NCI-H2171 treated with DMSO at 0.1 percent for 48 hours (cell line): ENCODE measurements at regions not wholly inside any gene's neighbourhood (a gene's known extent, or its start where the extent isn't known, plus 50 kb on each side); places are given as distances from the start of the nearest gene placed in this dataset.

Source experiments
- DNase-seq: peaks from one replicate; lab custom pipeline; 2025; lab: John Stamatoyannopoulos, UW

DNA sequence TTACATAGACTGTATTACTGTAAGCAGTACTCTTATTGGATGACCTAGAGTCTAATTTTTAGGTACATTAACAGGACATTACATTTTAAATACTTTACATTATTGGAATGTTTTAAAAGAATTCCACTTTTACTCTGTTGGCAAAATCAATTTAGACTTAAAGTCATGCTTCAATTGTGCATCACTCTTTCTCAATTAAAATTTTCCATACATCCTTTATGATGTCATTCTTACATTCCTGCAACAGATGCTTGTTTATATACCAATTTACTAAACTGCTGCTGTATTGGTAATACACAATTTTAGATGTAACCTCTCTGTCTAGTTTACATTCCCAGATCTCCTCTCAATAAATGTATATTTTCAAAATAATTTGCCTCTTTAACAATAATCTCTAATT lies 440.1 kb downstream of the ZEB2 start:
- no peak for DNase-seq

DNA sequence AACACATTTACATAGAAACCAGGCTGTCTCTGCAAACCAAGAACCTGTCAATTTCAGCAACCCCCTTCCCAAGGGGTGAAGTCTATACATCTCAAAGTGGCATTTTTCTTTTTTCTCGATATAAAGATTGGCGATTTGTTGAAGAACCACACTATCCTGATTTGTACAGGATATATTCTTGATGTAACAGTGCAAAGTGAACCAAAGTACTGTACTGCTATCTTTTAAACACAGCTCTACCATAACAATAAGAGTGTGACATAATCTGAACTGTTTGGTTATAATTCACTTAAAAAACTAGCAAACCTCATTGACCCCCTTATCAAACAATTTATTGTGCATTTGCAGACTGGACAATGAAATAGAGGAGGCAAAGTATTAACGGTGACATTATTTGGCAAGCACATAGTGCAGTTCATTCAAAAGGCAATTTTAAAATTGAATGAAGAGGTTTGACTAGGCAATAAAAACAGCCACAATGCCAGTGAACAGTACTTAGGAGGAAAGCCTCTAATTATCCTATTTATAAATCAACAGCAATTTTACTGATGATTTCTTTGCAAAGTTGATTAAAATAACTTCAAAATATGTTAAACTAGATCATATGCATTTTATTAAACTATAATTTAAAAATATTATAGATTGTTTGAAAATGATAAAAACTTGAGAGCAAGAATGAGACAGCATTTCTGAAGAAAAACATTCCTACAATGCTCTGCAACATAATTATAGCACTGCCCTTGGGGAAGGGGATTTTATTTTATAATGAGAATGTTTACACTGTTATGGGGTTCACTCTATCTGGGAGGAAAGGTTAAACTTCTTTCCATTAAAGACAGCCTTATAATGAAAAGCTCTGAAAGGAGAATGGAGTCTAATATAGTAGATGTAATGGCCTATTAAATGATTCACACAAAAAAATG lies 440.9 kb downstream of the ZEB2 start:
- DNase-seq: no peak

DNA sequence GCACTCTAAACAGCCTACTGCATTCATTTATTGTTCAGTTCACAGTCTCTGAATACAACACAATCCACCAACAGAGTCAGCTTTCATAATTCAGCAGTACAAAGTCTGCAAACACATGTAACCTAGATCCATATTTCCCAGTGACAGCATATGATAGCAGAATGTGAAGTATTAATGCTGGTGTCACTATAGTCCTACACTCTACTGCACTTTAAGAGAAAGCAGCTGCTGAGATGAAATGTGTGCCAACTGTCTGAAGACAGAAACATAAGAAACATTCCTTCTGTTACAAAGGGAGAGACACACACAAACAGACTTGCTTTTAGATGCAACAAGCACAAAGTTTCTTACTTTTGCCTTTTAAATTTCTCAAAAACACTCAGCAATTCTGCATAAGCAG lies 441.8 kb downstream of the ZEB2 start:
- peak; percentile 73 for DNase-seq

DNA sequence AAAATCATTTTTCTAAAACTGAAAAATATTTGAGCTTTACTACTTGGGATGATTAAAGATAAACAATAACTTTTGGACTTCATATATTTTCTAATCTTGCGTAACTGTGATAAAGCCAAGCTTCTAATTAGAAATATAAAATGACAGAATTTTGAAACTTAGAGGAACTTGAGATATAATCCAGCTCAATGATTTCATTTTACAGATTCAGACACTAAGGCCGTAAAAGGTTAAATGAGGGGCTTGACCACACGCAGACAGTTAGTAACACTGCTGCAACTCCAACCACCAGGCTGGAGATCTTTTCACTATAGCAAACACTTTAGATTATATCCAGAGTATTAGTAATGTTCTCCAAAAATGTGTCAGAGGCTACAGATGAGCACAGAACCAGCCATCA lies 445.5 kb downstream of the ZEB2 start:
- DNase-seq: no peak

DNA sequence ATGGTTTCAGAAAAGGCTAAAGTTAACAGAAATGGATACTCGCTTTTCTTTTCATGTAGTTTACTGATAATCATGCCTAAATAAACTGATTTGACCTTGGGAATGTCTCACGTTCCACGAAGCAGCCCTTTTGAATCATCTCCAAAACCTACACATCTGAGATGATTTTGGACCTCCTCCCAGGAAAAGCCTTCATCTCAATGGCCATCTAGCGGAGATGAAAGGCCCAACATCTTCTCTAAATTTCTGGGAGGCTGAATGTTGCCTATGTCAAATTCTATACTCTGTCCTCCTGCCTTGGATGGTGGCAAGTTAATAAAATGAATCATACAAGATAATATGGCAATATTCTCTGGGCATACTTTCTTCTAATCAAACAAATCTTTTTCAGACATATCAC lies 448.5 kb downstream of the ZEB2 start:
- no peak for DNase-seq

DNA sequence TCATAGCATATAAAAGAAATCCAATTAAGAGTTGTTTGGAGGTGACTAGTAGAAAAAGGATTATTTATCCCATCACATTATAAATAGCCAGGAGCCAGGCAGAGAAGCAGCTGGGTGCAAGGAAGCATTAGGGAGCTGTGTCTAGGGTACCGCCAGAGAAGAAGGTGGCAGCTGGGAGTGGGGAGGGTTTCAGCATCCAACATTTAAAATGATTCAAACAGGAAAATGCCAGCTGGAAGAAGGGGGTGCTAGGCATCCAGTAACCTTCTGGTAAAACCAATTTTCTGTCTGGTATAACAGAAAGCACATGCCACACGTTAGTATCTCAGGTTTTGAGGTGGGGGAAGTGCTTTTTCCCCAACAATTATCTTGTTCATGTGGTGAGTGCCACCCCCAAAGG lies 452.4 kb downstream of the ZEB2 start:
- DNase-seq: peak; percentile 81

DNA sequence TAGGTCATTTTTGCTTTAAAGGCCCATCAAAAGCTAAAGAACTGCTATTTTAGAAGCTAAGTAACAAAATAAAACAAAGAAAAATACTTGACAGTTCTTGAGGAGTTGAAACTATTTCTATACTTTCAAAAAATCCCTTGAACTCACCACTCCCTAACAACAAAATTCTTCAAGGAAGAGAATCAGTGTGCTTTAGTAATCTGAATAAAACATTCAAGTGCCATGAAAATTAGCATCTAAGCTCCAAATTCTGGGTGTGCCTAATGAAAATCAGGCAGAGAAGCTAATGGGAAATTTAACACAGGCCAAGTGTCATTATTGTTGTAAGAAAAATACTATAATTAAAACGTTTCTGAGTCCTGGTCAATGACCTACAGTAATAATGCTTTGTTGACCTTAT lies 456.3 kb downstream of the ZEB2 start:
- DNase-seq: no peak

DNA sequence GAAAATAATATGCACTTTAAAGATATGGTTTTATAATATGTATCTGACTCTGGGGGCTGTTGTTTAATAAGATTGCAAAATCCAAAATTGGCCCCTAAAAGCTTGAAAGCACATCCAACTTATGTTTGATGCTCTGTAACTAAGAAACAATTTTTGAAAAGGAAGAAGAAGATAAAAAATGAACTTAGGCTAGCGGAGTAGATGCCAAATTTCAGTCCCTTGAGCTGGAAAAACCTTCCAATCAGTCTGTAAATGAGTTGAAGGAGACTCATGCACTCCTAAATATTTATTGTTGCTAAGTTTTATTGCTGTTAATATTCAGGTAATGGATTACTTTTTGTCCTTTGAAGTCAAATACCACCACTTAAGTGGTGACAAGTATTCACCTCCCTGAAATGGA lies 465.0 kb downstream of the ZEB2 start:
- no peak for DNase-seq

DNA sequence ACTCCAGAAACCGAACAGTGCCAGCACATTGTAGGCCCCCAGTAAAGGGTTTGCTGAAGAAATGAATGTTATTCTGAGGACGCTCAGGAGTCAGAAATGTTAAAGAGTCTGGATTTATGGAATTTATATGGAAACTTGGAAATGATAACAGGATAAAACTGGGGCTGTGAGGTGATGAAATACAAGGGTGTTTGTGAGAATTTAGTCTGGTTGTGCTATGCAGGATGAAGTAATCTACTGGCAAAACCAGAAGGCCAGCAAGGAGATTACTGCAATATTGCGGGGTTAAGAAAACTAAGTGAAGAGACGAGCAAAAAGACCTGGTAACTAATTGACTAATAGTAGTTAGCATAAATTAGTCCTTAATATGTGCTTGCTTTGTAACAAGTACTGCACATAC lies 467.8 kb downstream of the ZEB2 start:
- DNase-seq: no peak

DNA sequence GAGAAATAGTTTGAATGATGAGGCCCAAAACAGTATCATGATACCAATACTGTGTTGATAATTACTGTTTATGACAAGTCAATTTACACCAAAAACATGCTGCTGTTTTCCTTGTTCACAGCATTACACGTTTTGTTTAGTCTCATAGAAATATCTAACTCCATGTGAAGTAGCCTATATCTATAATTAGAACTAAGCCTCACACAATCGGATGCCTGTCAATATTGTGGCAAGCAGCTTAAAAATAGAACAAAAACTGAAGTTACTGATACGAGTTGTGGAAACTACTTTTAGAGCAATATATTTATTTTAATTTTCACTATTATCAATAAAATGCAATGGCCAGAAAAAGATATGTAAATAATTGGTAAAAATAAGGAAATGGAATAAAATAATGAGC lies 470.8 kb downstream of the ZEB2 start:
- no peak for DNase-seq

DNA sequence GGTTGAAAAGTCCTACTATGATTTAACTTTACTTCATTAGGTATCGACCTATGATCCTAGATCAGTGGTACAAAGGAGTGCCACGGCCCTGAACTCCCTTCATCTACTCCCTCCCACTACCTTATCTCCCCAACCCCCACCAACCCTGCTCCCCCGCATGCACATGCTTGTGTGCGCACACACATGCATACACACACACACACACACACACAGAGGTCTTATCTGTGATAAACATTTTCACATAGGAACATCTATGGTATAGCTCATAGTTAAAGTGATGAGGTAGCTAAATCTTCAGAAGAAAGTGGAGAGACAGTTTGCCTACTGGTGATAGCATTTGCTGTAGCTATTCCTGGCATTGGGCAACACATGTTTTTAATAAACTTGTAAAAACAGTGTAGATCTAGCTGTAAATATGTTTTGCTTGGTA lies 471.3 kb downstream of the ZEB2 start:
- no peak for DNase-seq

DNA sequence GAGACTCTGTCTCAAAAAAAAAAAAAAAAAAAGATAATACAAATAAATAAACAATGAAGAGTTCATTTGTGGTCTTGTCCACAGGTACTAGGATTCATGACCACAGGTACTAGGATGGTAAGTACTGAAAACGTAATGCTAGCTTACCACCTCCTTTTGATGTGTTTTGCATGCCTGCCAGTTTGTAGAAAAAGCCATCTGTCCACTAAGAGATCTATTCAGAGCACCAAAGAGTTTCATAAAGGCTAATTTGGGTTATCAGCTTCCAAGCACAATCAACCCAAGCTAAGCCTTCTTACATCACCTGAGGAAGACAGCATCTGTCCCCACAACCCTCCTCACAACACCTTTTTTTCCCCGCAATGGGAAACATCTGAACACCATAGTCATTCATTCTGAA lies 477.2 kb downstream of the ZEB2 start:
- DNase-seq: peak; percentile 75

DNA sequence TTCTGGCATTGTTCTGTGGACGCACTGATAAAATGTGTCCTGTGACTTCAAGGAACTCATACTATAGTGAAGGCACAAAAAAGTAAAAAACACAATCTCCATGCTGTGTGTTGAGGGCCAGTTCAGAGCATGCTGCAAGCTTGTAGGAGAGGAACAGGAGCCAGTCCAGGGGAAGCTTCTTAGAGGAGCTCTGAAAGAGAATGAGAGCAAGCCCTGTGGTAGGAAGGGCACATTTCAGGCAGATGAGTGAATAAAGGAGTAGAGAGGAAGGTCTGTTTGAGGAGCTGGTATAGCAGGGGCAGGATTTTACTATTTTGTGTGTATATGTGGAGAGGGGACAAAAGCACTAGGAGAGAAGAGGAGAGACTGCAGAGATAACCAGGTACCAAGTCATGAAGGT lies 478.3 kb downstream of the ZEB2 start:
- DNase-seq: peak; percentile 15

DNA sequence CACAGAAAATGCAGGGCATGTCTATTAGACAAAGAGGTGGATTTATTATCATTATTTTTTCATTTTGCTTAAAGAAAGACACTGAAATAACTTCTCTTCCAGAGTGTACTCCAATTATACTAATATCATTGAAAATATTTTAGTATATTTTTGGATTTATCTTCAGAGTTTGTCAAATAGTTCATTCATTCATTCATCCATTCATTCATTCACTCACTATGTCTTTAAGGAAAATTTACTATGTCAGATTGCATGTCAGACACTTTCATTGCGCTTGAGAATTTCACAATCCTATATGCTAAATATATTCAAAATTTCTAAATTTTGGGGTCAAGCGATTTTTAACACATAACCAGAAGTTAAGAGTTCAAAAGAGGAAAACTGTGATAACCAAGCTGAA lies 479.1 kb downstream of the ZEB2 start:
- no peak for DNase-seq

DNA sequence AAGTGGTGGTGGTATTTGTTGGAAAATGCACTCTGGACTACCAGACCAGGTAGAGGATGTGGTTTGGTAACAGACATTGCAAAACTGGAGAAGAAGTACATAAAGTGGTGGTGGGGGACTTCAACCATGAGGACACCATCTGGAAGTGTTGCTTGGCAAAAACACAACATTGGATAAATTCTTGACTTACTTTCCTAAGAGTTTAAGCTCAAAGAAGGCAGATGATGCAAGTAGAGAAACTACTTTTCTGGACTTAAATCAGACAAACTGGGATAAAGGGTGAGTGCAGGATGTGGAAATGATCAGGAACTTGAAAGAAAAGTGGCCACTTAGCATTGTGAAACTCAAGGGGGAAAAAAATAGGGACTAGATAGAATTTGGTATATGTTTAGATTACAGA lies 487.4 kb downstream of the ZEB2 start:
- DNase-seq: no peak

DNA sequence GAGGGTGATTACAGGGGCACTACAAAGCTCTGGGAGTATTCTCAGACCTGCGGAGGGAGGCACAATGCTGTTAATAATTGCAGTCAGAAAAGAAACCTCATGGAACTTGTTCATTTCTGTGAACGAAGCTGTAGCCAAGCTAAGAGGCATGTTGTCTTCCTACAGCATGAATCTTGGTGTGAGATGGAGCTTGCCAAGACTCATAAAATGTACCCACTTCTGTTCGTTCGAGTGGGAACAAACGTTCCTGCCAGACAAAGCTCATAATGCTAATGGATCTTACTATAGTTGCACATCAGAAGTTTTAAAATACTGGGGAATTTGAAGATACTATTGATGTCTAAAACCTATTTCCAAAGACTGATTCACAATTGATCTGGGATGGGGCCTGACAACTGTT lies 489.1 kb downstream of the ZEB2 start:
- DNase-seq: no peak

DNA sequence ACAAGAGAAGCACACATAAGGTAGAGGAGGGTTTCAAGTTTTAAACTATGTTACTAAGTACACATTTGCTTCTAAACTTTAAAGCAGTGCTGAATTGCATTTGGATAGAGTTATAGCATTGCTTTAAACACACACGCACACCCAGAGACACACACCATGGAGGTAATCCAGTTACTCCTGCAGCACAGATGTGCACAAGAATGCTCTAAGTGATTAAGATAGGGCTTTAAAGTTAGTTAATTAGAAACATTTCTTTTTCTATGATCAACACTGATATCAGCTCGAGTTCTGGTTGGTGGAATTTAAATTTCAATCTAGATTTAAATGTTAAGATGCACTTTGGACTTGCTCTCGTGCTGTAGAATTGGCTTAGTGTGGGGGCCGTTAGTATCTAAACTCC lies 492.3 kb downstream of the ZEB2 start:
- DNase-seq: no peak

DNA sequence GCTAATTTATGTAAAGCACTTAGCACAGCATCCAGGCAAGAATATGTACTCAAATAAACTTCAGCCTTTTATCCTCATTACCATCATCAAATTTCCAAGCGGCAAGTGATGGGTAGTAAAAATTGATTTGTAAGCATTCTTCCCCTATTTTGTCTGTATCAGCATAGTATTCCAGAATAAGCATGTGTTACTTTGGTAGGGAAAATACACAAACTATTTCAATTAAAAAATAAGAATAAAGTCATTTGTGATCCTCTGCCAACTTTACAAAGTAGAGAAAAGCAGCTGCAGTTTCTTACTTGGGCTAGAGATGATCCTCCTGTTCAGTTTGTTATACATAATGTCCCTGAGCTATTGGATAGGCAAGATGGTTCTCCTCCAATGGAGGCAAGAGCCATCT lies 493.2 kb downstream of the ZEB2 start:
- DNase-seq: no peak

DNA sequence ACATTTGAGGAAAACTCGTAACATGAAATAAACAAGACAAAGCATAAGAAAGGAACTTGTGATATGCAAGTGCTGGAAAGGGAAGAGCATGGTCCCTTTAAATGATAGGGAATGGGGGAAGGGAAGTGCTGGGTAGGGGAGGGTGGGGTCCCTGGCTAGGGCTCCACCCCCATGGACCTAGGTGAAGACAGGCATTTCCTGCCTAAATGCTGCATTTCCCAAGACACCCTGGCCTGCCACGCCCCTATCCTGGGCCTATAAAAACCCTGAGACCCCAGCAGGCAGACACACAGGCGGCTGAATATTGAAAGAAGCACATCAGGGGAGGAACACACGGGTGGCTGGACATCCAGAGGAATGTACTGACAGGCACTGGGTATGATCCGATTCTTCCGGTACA lies 499.9 kb downstream of the ZEB2 start:
- DNase-seq: no peak

DNA sequence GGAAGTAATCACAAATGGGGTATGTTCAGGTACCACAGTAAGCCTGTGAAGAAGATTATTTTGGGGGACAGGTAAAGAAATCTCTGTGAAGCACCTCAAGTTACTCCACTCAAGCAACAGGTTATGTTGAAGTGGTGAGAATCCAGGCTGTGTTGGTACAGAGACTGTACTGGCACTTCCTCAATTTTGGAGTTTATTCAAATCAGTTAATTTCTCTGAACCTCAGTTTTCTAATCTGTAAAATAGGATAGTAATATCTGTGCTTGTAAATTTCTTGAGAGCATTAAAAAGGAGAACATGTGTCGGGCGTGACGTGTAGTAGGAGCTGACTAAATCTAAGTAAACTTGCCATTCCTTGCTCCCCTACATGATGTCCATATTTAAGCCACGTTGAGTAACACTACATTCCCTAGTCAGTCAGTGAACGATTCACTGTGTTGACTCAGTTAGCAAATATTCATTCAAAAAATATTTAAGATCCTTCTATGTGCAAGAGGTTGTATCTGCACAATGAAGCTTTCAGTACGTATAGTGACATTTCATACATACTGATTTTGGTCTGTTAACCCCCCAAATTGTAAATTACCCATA lies 504.2 kb downstream of the ZEB2 start:
- DNase-seq: no peak

DNA sequence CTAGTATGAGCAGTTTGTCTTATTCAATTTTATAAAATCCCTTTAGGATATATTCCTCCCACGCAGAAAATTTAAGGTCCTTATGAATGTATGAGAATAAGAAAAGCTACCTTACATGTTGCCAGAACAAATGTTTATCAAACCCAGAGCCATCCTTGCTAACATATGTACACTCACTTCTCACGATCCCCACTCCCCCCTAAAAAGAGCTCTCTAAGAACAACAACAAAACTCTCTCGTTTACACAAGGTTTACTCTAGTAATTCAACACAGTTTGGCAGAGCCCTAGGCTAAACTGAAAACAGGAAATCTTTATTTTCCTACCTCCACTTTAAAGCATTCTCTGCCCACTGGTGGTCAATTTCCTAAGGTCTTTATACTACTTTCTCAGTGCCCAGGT lies 504.9 kb downstream of the ZEB2 start:
- no peak for DNase-seq

DNA sequence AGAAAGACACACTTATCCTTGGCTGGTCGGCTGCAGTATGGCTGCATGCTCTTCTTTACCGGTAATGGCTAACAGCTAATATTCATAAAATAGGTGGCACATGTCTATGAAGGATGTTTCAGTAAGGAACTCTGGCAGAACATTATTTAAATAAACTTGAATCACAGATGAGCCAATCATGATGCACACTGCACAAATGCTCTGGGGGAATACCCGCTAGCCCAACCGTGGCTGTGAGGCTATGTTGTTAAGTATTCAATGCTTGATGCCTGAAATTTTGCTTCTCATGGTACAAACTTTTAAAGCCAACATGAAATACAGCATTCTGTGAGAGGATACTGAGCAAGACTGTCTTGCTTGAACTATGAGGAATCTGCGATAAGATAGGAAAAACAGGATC lies 505.8 kb downstream of the ZEB2 start:
- DNase-seq: no peak

DNA sequence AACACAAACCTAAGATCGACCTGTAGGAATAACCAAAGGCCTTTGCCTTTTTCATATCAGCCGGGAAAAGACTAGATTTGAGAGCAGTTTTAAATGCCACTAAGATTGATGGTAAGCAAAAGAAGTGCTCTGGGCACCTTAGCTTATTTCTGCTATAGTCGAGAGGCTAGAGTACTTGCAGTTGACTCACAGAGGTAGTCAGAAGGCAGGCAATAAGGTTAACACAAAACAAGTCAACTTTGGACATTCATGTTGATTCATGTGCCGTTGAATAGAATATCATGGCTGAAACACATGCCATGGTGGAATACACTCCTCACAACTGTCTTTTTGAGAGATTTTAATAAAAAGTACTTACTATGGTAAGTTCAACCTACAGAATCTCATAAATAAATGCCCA lies 507.6 kb downstream of the ZEB2 start:
- no peak for DNase-seq

DNA sequence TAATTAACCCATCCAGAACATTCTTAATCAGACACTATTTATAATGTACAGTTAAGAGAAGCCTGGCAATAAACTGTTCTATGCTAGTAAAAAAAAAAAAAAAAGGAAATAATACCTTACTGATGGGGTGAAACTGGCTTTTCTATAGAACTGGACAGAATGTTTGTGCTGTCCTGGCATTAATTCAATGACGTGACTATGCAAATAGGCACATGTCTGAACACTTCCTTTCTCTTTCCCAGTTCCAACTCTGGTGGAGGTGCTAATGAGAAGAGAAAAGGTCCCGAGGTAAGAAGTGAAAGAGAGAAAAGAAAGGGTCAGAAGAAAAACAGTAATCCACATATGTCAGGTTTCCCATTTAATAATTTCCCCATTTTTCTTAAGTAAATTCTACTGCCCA lies 508.4 kb downstream of the ZEB2 start:
- DNase-seq: no peak
